ENCODE measurements at regions not wholly inside any gene's neighbourhood (a gene's known extent, or its start where the extent isn't known, plus 50 kb on each side); places are given as distances from the start of the nearest gene placed in this dataset.

DNA sequence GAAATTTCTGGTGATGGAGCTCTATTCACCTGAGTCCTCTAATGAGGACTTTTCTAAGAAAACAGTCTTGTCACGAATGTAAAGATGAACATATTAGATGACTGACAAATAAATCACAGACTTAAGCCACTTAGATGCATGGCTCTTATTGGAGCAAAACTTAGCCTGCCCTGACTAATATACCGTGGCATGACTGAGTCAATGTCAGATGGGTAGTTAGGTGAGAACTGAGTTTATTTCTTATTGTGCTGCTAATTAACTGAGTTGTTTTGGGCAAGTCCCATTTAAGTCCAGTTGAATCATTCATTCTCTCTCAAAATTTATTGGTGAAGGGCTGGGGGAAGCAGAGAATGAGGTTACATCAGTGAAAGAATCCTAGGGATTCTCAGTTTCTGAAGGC is 459.8 kb downstream of the MCTP2 start:
- TF ChIP-seq, protein P1, sequence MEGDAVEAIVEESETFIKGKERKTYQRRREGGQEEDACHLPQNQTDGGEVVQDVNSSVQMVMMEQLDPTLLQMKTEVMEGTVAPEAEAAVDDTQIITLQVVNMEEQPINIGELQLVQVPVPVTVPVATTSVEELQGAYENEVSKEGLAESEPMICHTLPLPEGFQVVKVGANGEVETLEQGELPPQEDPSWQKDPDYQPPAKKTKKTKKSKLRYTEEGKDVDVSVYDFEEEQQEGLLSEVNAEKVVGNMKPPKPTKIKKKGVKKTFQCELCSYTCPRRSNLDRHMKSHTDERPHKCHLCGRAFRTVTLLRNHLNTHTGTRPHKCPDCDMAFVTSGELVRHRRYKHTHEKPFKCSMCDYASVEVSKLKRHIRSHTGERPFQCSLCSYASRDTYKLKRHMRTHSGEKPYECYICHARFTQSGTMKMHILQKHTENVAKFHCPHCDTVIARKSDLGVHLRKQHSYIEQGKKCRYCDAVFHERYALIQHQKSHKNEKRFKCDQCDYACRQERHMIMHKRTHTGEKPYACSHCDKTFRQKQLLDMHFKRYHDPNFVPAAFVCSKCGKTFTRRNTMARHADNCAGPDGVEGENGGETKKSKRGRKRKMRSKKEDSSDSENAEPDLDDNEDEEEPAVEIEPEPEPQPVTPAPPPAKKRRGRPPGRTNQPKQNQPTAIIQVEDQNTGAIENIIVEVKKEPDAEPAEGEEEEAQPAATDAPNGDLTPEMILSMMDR (IDR thresholded peaks at IDR 0.05; ENCODE audit: borderline replicate concordance) = no peak
- H3K4me1 ChIP-seq = no peaks in the 10 kb centered on the region
- DNase-seq = no peak
- no peak overlapping the region for H3K27ac ChIP-seq (replicated peaks)
- no peaks in the 10 kb centered on the region for H3K27me3 ChIP-seq (ENCODE audit: low read depth)
- intact Hi-C loops (cut with micrococcal nuclease) = no loop called here
- no peaks in the 10 kb centered on the region for H3K36me3 ChIP-seq
- H3K9me3 ChIP-seq (replicated peaks) = no peaks in the 10 kb centered on the region
- no peak overlapping the region for H3K4me3 ChIP-seq

DNA sequence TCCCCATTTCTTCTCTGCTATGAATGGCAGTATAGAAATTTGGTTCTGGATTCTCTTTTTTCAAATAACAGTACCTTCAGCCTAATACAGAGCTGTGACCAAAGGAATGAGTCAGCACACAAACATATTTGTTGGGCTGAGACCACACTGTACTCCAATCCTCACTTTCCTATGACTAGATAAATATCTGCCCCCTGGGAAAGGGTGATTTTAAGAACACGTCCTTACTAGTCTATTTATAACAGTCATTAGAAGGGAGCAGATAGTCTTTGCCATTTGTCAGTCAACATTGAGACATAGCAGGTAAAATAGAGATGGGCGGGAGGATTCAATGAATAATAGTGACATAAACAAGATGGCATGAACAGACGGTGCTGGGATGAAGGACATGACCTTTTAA is 461.3 kb downstream of the MCTP2 start:
- DNase-seq = no peak
- Histone ChIP-seq H3K27me3 (ENCODE audit: low read depth) (no peaks in the 10 kb centered on the region), H3K9me3 (replicated peaks) (no peaks in the 10 kb centered on the region), H3K27ac (replicated peaks) (no peak overlapping the region), H3K4me3 (no peak overlapping the region), H3K36me3 (no peaks in the 10 kb centered on the region), H3K4me1 (no peaks in the 10 kb centered on the region)
- TF ChIP-seq, protein P1 (IDR thresholded peaks at IDR 0.05; ENCODE audit: borderline replicate concordance) = no peak
- intact Hi-C loops (cut with micrococcal nuclease) = no loop called here

DNA sequence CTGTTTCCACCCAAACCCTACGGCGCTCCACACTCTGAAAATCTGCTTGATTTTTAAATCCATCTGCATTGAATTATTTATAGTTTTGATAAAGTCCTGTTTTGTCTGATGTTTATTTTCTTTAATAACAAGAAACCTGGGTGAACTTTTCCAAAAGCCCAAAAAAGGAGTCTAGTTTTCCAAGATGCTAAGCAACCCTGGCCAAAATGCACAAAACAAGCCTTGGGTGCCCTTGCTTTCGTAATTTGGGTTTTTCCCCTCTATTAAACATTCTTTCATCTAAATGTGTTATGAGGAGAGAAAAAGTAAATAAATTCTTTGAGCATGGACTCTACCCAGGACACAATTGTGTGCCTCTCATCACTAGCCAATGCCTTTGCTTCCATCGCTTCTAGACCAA is 468.9 kb downstream of the MCTP2 start:
- TF ChIP-seq, protein P1 (IDR thresholded peaks at IDR 0.05; ENCODE audit: borderline replicate concordance) = no peak
- Histone ChIP-seq H3K9me3 (replicated peaks) (no peaks in the 10 kb centered on the region), H3K27ac (replicated peaks) (no peak overlapping the region), H3K27me3 (ENCODE audit: low read depth) (no peaks in the 10 kb centered on the region), H3K4me1 (no peaks in the 10 kb centered on the region), H3K36me3 (no peaks in the 10 kb centered on the region), H3K4me3 (no peak overlapping the region)
- intact Hi-C loops (cut with micrococcal nuclease) = no loop called here
- DNase-seq = no peak

DNA sequence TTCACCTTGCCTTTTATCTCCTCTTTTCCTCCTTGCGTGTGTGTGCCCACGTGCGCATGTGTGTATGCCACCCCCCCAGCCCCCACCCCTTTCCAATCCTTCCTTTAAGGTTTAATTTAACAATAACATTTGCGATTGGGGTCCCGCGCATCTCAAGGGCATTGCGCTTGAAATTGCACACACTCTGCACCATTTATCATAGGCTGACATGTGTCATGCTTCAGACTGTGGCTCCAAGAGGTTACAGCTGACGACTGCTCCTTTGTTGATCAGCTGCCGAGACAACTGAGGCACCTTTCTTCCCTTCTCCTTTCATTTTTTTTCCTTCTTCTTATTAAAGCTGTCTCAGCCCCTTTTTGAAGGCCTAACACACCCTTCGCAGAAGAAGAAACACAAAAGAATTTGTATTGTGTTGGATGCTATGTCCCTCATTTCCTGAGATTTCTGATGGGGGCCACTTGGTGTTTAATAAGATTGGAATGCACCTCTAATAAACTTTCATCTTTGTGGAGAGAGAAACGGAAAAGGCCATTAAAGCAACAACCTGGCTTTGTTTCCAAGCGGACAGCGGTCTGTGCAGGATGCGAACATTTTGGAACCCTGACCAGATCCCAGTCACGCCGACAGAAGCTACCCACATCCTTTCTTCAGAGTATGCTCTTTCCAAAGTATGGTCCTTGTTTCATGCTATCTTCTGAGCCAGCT is 470.1 kb downstream of the MCTP2 start:
- Histone ChIP-seq H3K4me3 (no peak overlapping the region), H3K36me3 (no peaks in the 10 kb centered on the region), H3K27me3 (ENCODE audit: low read depth) (no peaks in the 10 kb centered on the region), H3K4me1 (no peaks in the 10 kb centered on the region), H3K27ac (replicated peaks) (no peak overlapping the region), H3K9me3 (replicated peaks) (peaks cover 1% of the 10 kb centered on the region)
- intact Hi-C loops (cut with micrococcal nuclease) = no loop called here
- no peak for DNase-seq
- TF ChIP-seq, protein P1 (IDR thresholded peaks at IDR 0.05; ENCODE audit: borderline replicate concordance) = no peak

DNA sequence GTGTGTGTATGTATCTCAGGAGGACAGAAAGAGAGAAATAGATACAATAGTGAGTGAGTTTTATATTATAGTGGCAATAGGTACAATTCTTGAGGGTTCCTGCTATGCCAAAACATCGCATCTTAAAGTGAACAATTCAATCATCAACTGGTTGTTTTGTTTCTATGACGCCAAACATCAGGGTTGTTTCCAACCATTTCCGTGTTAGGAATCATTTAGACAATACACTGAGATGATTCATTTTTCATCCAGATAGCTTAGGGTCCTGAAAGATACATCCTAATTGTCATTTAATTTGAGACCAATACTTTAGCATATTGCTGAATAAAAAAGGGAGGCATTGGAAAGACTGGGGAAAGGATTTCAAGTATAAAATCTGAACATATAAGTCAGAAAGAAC is 472.2 kb downstream of the MCTP2 start:
- no peaks in the 10 kb centered on the region for H3K27me3 ChIP-seq (ENCODE audit: low read depth)
- TF ChIP-seq, protein P1 (IDR thresholded peaks at IDR 0.05; ENCODE audit: borderline replicate concordance) = no peak
- H3K4me3 ChIP-seq = no peak overlapping the region
- no peak for DNase-seq
- peaks cover 5% of the 10 kb centered on the region for H3K9me3 ChIP-seq (replicated peaks)
- intact Hi-C loops (cut with micrococcal nuclease) = no loop called here
- no peaks in the 10 kb centered on the region for H3K4me1 ChIP-seq
- no peaks in the 10 kb centered on the region for H3K36me3 ChIP-seq
- H3K27ac ChIP-seq (replicated peaks) = no peak overlapping the region

All from left ventricle myocardium inferior (tissue), 1 donor.